B cell (primary cell): ENCODE measurements at regions not wholly inside any gene's neighbourhood (a gene's known extent, or its start where the extent isn't known, plus 50 kb on each side); places are given as distances from the start of the nearest gene placed in this dataset.

Source experiments
- EZH2 ChIP-seq: IDR thresholded peaks from 2 replicates; pipeline ENCODE4 v1.6.1; 2012; ENCODE audit warnings: borderline replicate concordance, low read depth, mild to moderate bottlenecking, moderate library complexity, low read length; ENCODE audit not compliant: insufficient read depth, poor library complexity, severe bottlenecking
- TF ChIP-seq, protein P1 (sequence below): fragments of 200-600 bp; IDR thresholded peaks from one replicate; pipeline ENCODE4 v1.8.0; 2022; ENCODE audit warnings: antibody characterized with exemption, mild to moderate bottlenecking

DNA sequence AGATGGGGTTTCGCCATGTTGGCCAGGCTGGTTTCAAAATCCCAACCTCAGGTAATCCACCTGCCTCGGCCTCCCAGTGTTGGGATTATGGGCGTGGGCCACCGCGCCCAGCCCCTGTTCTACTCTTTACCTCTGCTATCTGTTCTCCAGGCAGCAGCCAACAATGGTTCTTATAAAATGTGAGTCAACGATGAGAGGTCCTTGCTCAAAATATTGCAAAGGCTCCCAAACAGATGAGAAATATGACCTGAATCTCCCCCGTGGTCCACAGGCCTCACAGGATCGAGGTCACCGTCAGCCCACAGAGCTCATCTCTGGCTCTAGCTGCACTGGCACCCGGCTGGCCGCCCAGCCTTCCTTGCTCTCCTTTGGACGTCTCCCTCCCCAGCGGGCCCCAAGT, 62.0 kb upstream of the EGFR start:
- TF ChIP-seq, protein P1, sequence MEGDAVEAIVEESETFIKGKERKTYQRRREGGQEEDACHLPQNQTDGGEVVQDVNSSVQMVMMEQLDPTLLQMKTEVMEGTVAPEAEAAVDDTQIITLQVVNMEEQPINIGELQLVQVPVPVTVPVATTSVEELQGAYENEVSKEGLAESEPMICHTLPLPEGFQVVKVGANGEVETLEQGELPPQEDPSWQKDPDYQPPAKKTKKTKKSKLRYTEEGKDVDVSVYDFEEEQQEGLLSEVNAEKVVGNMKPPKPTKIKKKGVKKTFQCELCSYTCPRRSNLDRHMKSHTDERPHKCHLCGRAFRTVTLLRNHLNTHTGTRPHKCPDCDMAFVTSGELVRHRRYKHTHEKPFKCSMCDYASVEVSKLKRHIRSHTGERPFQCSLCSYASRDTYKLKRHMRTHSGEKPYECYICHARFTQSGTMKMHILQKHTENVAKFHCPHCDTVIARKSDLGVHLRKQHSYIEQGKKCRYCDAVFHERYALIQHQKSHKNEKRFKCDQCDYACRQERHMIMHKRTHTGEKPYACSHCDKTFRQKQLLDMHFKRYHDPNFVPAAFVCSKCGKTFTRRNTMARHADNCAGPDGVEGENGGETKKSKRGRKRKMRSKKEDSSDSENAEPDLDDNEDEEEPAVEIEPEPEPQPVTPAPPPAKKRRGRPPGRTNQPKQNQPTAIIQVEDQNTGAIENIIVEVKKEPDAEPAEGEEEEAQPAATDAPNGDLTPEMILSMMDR = no peak
- TF ChIP-seq EZH2 = no peak
